NCI-H2081 (cell line): ENCODE measurements at regions not wholly inside any gene's neighbourhood (a gene's known extent, or its start where the extent isn't known, plus 50 kb on each side); places are given as distances from the start of the nearest gene placed in this dataset.

Experiments used
- DNase-seq, 2 experiments: peaks; one replicate each; lab custom pipeline; 2025; lab: John Stamatoyannopoulos, UW

GRCh38 chr3:159763602-159764489 is 224.8 kb upstream of the IL12A start:
- DNase-seq = peak; percentile 93 to 94

GRCh38 chr3:159764490-159765029 is 224.1 kb upstream of the IL12A start:
- no peak for DNase-seq

GRCh38 chr3:159765030-159765859 is 223.4 kb upstream of the IL12A start:
- DNase-seq = peak; percentile 62 to 70

- DNase-seq = peak; percentile 35 to 49
Observed at GRCh38 chr3:159765860-159766294, 222.8 kb upstream of the IL12A start.

GRCh38 chr3:159766563-159767185 is 222.0 kb upstream of the IL12A start:
- peak in 1 of 2 experiments; percentile 57 for DNase-seq

GRCh38 chr3:159770998-159771397 is 217.6 kb upstream of the IL12A start:
- no peak for DNase-seq

- DNase-seq = no peak
Observed at GRCh38 chr3:159771865-159772611, 216.6 kb upstream of the IL12A start.

- DNase-seq = no peak
Observed at GRCh38 chr3:159773706-159774105, 214.9 kb upstream of the IL12A start.

GRCh38 chr3:159775372-159775961 is 213.2 kb upstream of the IL12A start:
- peak; percentile 68 to 84 for DNase-seq

GRCh38 chr3:159776779-159777178 is 211.9 kb upstream of the IL12A start:
- DNase-seq = no peak

- no peak for DNase-seq
Observed at GRCh38 chr3:159779883-159780282, 208.8 kb upstream of the IL12A start.

- DNase-seq = no peak
Observed at GRCh38 chr3:159781867-159782266, 206.8 kb upstream of the IL12A start.

GRCh38 chr3:159782724-159783421 is 205.8 kb upstream of the IL12A start:
- no peak for DNase-seq

- no peak for DNase-seq
Observed at GRCh38 chr3:159783780-159784742, 204.6 kb upstream of the IL12A start.

GRCh38 chr3:159785273-159785708 is 203.3 kb upstream of the IL12A start:
- DNase-seq = peak in 1 of 2 experiments; percentile 19

- no peak for DNase-seq
Observed at GRCh38 chr3:159786489-159787177, 202.0 kb upstream of the IL12A start.

GRCh38 chr3:159787178-159787574 is 201.5 kb upstream of the IL12A start:
- DNase-seq = peak in 1 of 2 experiments; percentile 29

GRCh38 chr3:159787794-159788205 is 200.8 kb upstream of the IL12A start:
- no peak for DNase-seq
